Retinal pigment epithelial cell (primary cell): ENCODE measurements at regions not wholly inside any gene's neighbourhood (a gene's known extent, or its start where the extent isn't known, plus 50 kb on each side); places are given as distances from the start of the nearest gene placed in this dataset.

Experiments used
- DNase-seq: peaks from one replicate; pipeline ENCODE4 v3.0.0-alpha.2; 2010; ENCODE audit warnings: low read depth
- H3K4me3 ChIP-seq: 2 replicates; pipeline ENCODE4 v1.5.1; 2011; ENCODE audit warnings: mild to moderate bottlenecking, low read length, control low read depth, moderate library complexity
- CTCF ChIP-seq: conservative IDR thresholded peaks from 2 replicates; pipeline ENCODE4 v1.5.1; 2011; ENCODE audit warnings: low read depth, low read length, control low read depth, inconsistent platforms

- no peak overlapping the region for H3K4me3 ChIP-seq
- no peak for TF ChIP-seq CTCF
Observed at GRCh38 chr5:92599217-92599810, 981.7 kb downstream of the NR2F1-AS1 start.

GRCh38 chr5:92594031-92594430 is 987.0 kb downstream of the NR2F1-AS1 start:
- no peak overlapping the region for H3K4me3 ChIP-seq
- DNase-seq = no peak
- no peak for TF ChIP-seq CTCF

More at GRCh38 chr5:92599217-92599810, 981.7 kb downstream of the NR2F1-AS1 start:
- no peak for DNase-seq

DNA sequence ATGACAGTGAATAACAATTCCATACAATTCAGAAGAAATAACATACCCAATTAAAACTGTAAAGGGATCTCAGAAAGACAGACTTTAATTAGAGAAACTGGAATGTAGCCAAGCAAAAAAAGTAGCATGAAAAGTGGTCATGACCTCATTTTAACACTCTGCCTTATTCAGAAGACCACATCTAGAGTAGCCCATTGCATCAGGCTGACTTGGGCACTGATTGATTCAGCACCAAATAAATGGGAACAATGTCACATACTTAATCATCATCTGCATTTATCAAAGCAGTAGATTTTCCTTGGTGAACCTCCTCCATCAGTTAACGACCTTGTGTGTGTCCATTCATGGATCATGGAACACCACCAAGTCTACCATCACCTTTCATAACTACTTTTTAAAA is 992.1 kb downstream of the NR2F1-AS1 start:
- DNase-seq = no peak
- TF ChIP-seq CTCF = no peak
- no peak overlapping the region for H3K4me3 ChIP-seq

GRCh38 chr5:92581690-92582089 is 999.3 kb downstream of the NR2F1-AS1 start:
- H3K4me3 ChIP-seq = no peak overlapping the region
- DNase-seq = no peak
- no peak for TF ChIP-seq CTCF

DNA sequence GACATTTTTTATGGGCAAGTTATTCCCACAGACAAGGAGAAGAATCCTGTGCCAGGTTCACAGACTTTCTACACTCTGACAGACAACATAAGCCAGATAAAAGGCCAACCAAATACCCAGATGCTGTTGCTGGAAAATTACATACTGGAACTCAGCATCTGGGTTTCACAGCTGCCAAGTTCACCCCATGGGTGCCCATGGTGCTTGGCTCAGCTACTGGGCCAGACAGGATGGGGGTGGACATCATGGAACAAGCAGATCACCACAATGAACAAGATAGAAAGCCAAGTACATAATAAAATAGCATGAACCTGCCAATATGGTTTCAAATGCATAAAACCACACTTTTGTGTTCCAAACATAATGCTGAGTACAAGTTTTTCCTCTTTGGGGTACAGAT is 999.8 kb downstream of the NR2F1-AS1 start:
- TF ChIP-seq CTCF = no peak
- no peak for DNase-seq
- no peak overlapping the region for H3K4me3 ChIP-seq

- DNase-seq = no peak
- no peak for TF ChIP-seq CTCF
Observed at GRCh38 chr5:92580814-92581213, 1000.2 kb downstream of the NR2F1-AS1 start.

GRCh38 chr5:92574023-92574422 is 1007.0 kb downstream of the NR2F1-AS1 start:
- DNase-seq = no peak
- no peak overlapping the region for H3K4me3 ChIP-seq
- TF ChIP-seq CTCF = no peak

More at GRCh38 chr5:92580814-92581213, 1000.2 kb downstream of the NR2F1-AS1 start:
- no peak overlapping the region for H3K4me3 ChIP-seq
